WTC11 (cell line): ENCODE measurements at regions not wholly inside any gene's neighbourhood (a gene's known extent, or its start where the extent isn't known, plus 50 kb on each side); places are given as distances from the start of the nearest gene placed in this dataset.

Experiments
- E2F1 ChIP-seq: sonication (generic); formaldehyde crosslinking; IDR thresholded peaks from 2 replicates; pipeline ENCODE4 v1.8.0; 2022; ENCODE audit warnings: mild to moderate bottlenecking, missing genetic modification reagents
- E2F4 ChIP-seq: sonication (generic); formaldehyde crosslinking; IDR thresholded peaks from 2 replicates; pipeline ENCODE4 v1.8.1; 2022; ENCODE audit warnings: low read depth, mild to moderate bottlenecking, moderate library complexity, missing genetic modification reagents, borderline replicate concordance
- ESRRA ChIP-seq: sonication (generic); formaldehyde crosslinking; IDR thresholded peaks from 2 replicates; pipeline ENCODE4 v1.8.1; 2022; ENCODE audit warnings: mild to moderate bottlenecking, missing genetic modification reagents, borderline replicate concordance
- FOXJ3 ChIP-seq: sonication (generic); formaldehyde crosslinking; IDR thresholded peaks from 2 replicates; pipeline ENCODE4 v1.9.0; 2021; ENCODE audit warnings: missing genetic modification reagents, mild to moderate bottlenecking, borderline replicate concordance
- MLX ChIP-seq: sonication (generic); formaldehyde crosslinking; IDR thresholded peaks from 2 replicates; pipeline ENCODE4 v1.8.1; 2023; ENCODE audit warnings: mild to moderate bottlenecking, missing genetic modification reagents, moderate library complexity
- NFYB ChIP-seq: sonication (generic); formaldehyde crosslinking; conservative IDR thresholded peaks from 2 replicates; pipeline ENCODE4 v1.8.0; 2022; ENCODE audit warnings: low read depth, missing genetic modification reagents
- NR2C2 ChIP-seq: sonication (generic); formaldehyde crosslinking; IDR thresholded peaks from 2 replicates; pipeline ENCODE4 v1.8.0; 2022; ENCODE audit warnings: mild to moderate bottlenecking, missing genetic modification reagents
- SMAD3 ChIP-seq: sonication (generic); formaldehyde crosslinking; IDR thresholded peaks from 2 replicates; pipeline ENCODE4 v1.8.0; 2022; ENCODE audit warnings: missing genetic modification reagents, mild to moderate bottlenecking, borderline replicate concordance
- SP1 ChIP-seq: sonication (generic); formaldehyde crosslinking; conservative IDR thresholded peaks from 2 replicates; pipeline ENCODE4 v1.8.1; 2022; ENCODE audit warnings: missing genetic modification reagents
- ZBTB21 ChIP-seq: sonication (generic); formaldehyde crosslinking; IDR thresholded peaks from 2 replicates; pipeline ENCODE4 v1.8.1; 2023; ENCODE audit warnings: mild to moderate bottlenecking, missing genetic modification reagents, borderline replicate concordance
- ZNF416 ChIP-seq: fragments of 250-450 bp; sonication (Bioruptor Pico); IDR thresholded peaks from 2 replicates; pipeline ENCODE4 v1.9.0; 2021; ENCODE audit warnings: mild to moderate bottlenecking, inconsistent platforms
- TF ChIP-seq, protein P1 (sequence below): fragments of 200-600 bp; IDR thresholded peaks from 2 replicates; pipeline ENCODE4 v1.8.0; 2022; ENCODE audit warnings: antibody characterized with exemption
- TF ChIP-seq, protein P2 (sequence below): sonication (generic); formaldehyde crosslinking; IDR thresholded peaks from 2 replicates; pipeline ENCODE4 v1.8.1; 2023; ENCODE audit warnings: mild to moderate bottlenecking, missing genetic modification reagents, moderate library complexity
- TF ChIP-seq, protein P3 (sequence below): sonication (generic); formaldehyde crosslinking; IDR thresholded peaks from 2 replicates; pipeline ENCODE4 v1.8.1; 2023; ENCODE audit warnings: mild to moderate bottlenecking, moderate library complexity, missing genetic modification reagents

DNA sequence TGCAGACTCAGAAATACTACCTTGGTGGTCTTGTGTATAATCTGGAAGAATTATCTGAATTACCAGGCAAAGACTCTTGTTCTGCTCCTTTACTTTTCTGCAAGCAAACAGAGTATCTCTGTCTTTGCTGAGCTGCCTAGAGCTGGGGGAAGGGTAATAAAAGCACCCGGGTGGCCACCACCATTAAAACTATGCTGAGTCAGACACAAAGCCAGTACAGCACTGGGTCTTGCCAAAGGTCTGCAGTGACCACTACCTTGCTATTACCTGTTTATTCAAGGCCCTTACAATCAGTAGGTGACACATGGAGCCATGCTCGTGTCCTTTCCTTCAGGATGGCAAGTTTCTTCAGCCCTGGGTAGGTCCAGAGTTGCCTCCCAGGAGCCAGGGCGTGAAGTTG lies 420.6 kb upstream of the CNTN5 start:
- TF ChIP-seq, protein P1, sequence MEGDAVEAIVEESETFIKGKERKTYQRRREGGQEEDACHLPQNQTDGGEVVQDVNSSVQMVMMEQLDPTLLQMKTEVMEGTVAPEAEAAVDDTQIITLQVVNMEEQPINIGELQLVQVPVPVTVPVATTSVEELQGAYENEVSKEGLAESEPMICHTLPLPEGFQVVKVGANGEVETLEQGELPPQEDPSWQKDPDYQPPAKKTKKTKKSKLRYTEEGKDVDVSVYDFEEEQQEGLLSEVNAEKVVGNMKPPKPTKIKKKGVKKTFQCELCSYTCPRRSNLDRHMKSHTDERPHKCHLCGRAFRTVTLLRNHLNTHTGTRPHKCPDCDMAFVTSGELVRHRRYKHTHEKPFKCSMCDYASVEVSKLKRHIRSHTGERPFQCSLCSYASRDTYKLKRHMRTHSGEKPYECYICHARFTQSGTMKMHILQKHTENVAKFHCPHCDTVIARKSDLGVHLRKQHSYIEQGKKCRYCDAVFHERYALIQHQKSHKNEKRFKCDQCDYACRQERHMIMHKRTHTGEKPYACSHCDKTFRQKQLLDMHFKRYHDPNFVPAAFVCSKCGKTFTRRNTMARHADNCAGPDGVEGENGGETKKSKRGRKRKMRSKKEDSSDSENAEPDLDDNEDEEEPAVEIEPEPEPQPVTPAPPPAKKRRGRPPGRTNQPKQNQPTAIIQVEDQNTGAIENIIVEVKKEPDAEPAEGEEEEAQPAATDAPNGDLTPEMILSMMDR: no peak
- TF ChIP-seq, protein P2, sequence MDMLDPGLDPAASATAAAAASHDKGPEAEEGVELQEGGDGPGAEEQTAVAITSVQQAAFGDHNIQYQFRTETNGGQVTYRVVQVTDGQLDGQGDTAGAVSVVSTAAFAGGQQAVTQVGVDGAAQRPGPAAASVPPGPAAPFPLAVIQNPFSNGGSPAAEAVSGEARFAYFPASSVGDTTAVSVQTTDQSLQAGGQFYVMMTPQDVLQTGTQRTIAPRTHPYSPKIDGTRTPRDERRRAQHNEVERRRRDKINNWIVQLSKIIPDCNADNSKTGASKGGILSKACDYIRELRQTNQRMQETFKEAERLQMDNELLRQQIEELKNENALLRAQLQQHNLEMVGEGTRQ (CRISPR knock-in tag): no peak
- TF ChIP-seq SMAD3 (CRISPR knock-in tag) (no peak), MLX (no peak), FOXJ3 (no peak), E2F1 (CRISPR knock-in tag) (no peak), NR2C2 (CRISPR knock-in tag) (no peak), NFYB (CRISPR knock-in tag) (no peak), E2F4 (CRISPR knock-in tag) (no peak), ZBTB21 (CRISPR knock-in tag) (no peak), ESRRA (CRISPR knock-in tag) (no peak), SP1 (CRISPR knock-in tag) (no peak), ZNF416 (CRISPR knock-in tag) (no peak)
- TF ChIP-seq, protein P3, sequence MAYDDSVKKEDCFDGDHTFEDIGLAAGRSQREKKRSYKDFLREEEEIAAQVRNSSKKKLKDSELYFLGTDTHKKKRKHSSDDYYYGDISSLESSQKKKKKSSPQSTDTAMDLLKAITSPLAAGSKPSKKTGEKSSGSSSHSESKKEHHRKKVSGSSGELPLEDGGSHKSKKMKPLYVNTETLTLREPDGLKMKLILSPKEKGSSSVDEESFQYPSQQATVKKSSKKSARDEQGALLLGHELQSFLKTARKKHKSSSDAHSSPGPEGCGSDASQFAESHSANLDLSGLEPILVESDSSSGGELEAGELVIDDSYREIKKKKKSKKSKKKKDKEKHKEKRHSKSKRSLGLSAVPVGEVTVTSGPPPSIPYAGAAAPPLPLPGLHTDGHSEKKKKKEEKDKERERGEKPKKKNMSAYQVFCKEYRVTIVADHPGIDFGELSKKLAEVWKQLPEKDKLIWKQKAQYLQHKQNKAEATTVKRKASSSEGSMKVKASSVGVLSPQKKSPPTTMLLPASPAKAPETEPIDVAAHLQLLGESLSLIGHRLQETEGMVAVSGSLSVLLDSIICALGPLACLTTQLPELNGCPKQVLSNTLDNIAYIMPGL (CRISPR knock-in tag): no peak
